ENCODE measurements at regions not wholly inside any gene's neighbourhood (a gene's known extent, or its start where the extent isn't known, plus 50 kb on each side); places are given as distances from the start of the nearest gene placed in this dataset.
"Not testable (repeated sequence)": the region's sequence is repeated elsewhere in the genome, so short reads cannot be mapped to it uniquely, and the experiment has no call there.

- Histone ChIP-seq H2AFZ (no peak overlapping the region), H3K9me3 (ENCODE audit: control insufficient read depth, low read length) (no peaks in the 10 kb centered on the region), H3K27ac (no peak overlapping the region), H3K27me3 (ENCODE audit: control insufficient read depth, insufficient read depth, low read length) (no peaks in the 10 kb centered on the region), H3K9ac (no peak overlapping the region), H3K4me1 (no peaks in the 10 kb centered on the region), H3K79me2 (no peaks in the 10 kb centered on the region), H3K4me3 (ENCODE audit: low read depth, low read length) (no peak overlapping the region), H3K4me2 (ENCODE audit: low read length) (no peak overlapping the region), H3K36me3 (ENCODE audit: control insufficient read depth, insufficient read depth, low read length) (no peaks in the 10 kb centered on the region)
- TF ChIP-seq CTCF (IDR thresholded peaks at IDR 0.05): no peak
These were observed 221.9 kb upstream of the DUSP10 start for GRCh38 chr1:221963742-221964141.

- Histone ChIP-seq H3K4me3 (ENCODE audit: low read depth, low read length) (no peak overlapping the region), H3K9ac (no peak overlapping the region), H3K9me3 (ENCODE audit: control insufficient read depth, low read length) (no peaks in the 10 kb centered on the region), H3K27ac (no peak overlapping the region), H3K36me3 (ENCODE audit: control insufficient read depth, insufficient read depth, low read length) (no peaks in the 10 kb centered on the region), H3K79me2 (no peaks in the 10 kb centered on the region), H2AFZ (no peak overlapping the region), H3K4me2 (ENCODE audit: low read length) (no peak overlapping the region), H3K27me3 (ENCODE audit: control insufficient read depth, insufficient read depth, low read length) (no peaks in the 10 kb centered on the region), H3K4me1 (no peaks in the 10 kb centered on the region)
- no peak for TF ChIP-seq CTCF (IDR thresholded peaks at IDR 0.05)
These were observed 220.5 kb upstream of the DUSP10 start for GRCh38 chr1:221962385-221962784.

DNA sequence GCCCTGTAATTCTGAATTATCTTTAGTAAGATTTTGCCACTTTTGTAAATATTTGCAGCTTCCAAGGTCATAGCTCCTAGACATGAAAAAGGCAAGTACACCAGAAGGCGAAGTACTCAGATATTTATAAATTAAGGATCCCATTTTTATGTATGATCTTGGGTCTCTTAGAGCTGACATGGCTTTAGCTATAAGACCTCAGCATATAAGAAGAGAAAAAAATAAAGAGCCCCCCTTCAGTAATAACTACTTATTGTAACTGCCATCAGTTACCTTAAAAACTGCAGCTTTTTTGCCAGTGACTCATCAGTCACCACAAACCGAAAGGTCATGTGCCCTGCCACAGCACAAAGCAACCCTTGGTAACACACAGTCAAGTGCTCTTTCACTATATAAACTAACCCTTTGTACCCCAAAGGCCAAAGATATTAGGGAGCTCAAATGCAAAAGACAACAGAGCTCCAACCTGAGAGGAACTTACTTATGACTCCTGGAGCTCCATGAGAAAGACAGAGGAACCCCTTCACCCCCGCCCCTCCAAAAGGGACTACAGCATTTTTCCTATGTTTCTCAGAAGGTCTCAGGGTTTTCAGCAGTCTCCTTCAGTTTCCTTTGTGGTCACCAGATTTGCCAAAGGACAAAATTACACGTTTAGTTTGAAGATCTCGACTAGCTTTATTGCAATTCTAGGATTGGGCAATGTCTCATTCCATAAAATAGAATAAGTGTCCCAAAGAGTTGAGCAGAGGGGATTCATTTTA is 219.8 kb upstream of the DUSP10 start:
- TF ChIP-seq CTCF (IDR thresholded peaks at IDR 0.05): no peak
- H3K27me3 ChIP-seq (ENCODE audit: control insufficient read depth, insufficient read depth, low read length): no peaks in the 10 kb centered on the region
- no peaks in the 10 kb centered on the region for H3K79me2 ChIP-seq
- no peaks in the 10 kb centered on the region for H3K9me3 ChIP-seq (ENCODE audit: control insufficient read depth, low read length)
- no peaks in the 10 kb centered on the region for H3K36me3 ChIP-seq (ENCODE audit: control insufficient read depth, insufficient read depth, low read length)
- H3K4me2 ChIP-seq (ENCODE audit: low read length): no peak overlapping the region
- no peaks in the 10 kb centered on the region for H3K4me1 ChIP-seq
- no peak overlapping the region for H2AFZ ChIP-seq
- H3K9ac ChIP-seq: no peak overlapping the region
- H3K4me3 ChIP-seq (ENCODE audit: low read depth, low read length): no peak overlapping the region
- no peak overlapping the region for H3K27ac ChIP-seq

DNA sequence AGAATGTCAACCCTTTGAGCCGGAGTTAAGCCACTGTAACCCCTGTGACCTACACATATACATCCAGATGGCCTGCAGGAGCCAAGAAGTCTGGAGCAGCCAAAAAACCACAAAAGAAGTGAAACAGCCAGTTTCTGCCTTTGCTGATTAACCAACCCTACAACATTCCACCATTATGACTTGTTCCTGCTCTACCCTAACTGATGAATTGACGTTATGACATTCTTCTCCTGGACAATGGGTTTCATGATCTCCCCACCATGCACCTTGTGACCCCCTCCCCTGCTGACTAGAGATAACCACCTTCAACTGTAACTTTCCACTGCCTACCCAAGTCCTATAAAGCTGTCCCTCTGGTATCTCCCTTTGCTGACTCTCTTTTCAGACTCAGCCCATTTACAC is 216.3 kb upstream of the DUSP10 start:
- H3K4me1 ChIP-seq; H3K9me3 ChIP-seq (ENCODE audit: control insufficient read depth, low read length); H3K79me2 ChIP-seq; H3K27ac ChIP-seq; H2AFZ ChIP-seq; H3K4me3 ChIP-seq (ENCODE audit: low read depth, low read length); H3K27me3 ChIP-seq (ENCODE audit: control insufficient read depth, insufficient read depth, low read length); H3K4me2 ChIP-seq (ENCODE audit: low read length); H3K9ac ChIP-seq; H3K36me3 ChIP-seq (ENCODE audit: control insufficient read depth, insufficient read depth, low read length): not testable (repeated sequence)

- H3K4me3 ChIP-seq (ENCODE audit: low read depth, low read length); H3K9me3 ChIP-seq (ENCODE audit: control insufficient read depth, low read length); H3K79me2 ChIP-seq; H3K36me3 ChIP-seq (ENCODE audit: control insufficient read depth, insufficient read depth, low read length); H3K4me2 ChIP-seq (ENCODE audit: low read length); H2AFZ ChIP-seq; H3K9ac ChIP-seq; H3K27ac ChIP-seq; H3K27me3 ChIP-seq (ENCODE audit: control insufficient read depth, insufficient read depth, low read length); H3K4me1 ChIP-seq: not testable (repeated sequence)
These were observed 215.5 kb upstream of the DUSP10 start for GRCh38 chr1:221957350-221957749.

GRCh38 chr1:221949996-221950395 is 208.1 kb upstream of the DUSP10 start:
- H3K4me3 ChIP-seq (ENCODE audit: low read depth, low read length): no peak overlapping the region
- no peaks in the 10 kb centered on the region for H3K4me1 ChIP-seq
- H3K27me3 ChIP-seq (ENCODE audit: control insufficient read depth, insufficient read depth, low read length): no peaks in the 10 kb centered on the region
- no peak overlapping the region for H2AFZ ChIP-seq
- H3K4me2 ChIP-seq (ENCODE audit: low read length): no peak overlapping the region
- TF ChIP-seq CTCF (IDR thresholded peaks at IDR 0.05): no peak
- H3K9ac ChIP-seq: no peak overlapping the region
- no peaks in the 10 kb centered on the region for H3K79me2 ChIP-seq
- no peaks in the 10 kb centered on the region for H3K36me3 ChIP-seq (ENCODE audit: control insufficient read depth, insufficient read depth, low read length)
- H3K27ac ChIP-seq: no peak overlapping the region
- H3K9me3 ChIP-seq (ENCODE audit: control insufficient read depth, low read length): no peaks in the 10 kb centered on the region
